Natural killer cell (primary cell): ENCODE measurements at regions not wholly inside any gene's neighbourhood (a gene's known extent, or its start where the extent isn't known, plus 50 kb on each side); places are given as distances from the start of the nearest gene placed in this dataset.
"Not testable (repeated sequence)": the region's sequence is repeated elsewhere in the genome, so short reads cannot be mapped to it uniquely, and the experiment has no call there.

Experiments used
- ATAC-seq, 3 donors: fragments of 150-1000 bp in 2 of 3; fragments of 200-7000 bp in 1 of 3; cut with Tn5 transposase; 1 replicate in 1 of 3; 2 replicates in 2 of 3; pipeline ENCODE4 v1.10.0; 2021; ENCODE audit warnings: mild to moderate bottlenecking in 2 of 3, moderate library complexity in 2 of 3
- DNase-seq, 2 donors: peaks; one replicate each; pipeline versions ENCODE4 v3.0.0 to v3.0.0-alpha.2; 2013 to 2021; ENCODE audit warnings: mixed read lengths in 1 of 2
- H3K27ac ChIP-seq: one replicate; pipeline ENCODE4 v1.5.1; 2013; ENCODE audit warnings: mild to moderate bottlenecking, low read length
- H3K27me3 ChIP-seq: one replicate; pipeline ENCODE4 v1.6.1; 2013; ENCODE audit warnings: low read length; ENCODE audit not compliant: control insufficient read depth, insufficient read depth
- H3K36me3 ChIP-seq: one replicate; pipeline ENCODE4 v1.6.1; 2013; ENCODE audit warnings: low read length; ENCODE audit not compliant: control insufficient read depth, insufficient read depth
- H3K4me1 ChIP-seq: one replicate; pipeline ENCODE4 v1.6.1; 2013; ENCODE audit warnings: low read length; ENCODE audit not compliant: control insufficient read depth, insufficient read depth
- H3K4me3 ChIP-seq: one replicate; pipeline ENCODE4 v1.5.1; 2013; ENCODE audit warnings: low read length
- H3K9me3 ChIP-seq: one replicate; pipeline ENCODE4 v1.6.1; 2013; ENCODE audit warnings: low read length; ENCODE audit not compliant: control insufficient read depth, insufficient read depth
- H3K27ac Mint-ChIP-seq, 2 donors: one replicate each; pipeline ENCODE4 v1.8.0; 2022; ENCODE audit warnings: mild to moderate bottlenecking in 2 of 2, mixed read lengths in 2 of 2, moderate library complexity in 1 of 2
- H3K27me3 Mint-ChIP-seq, 2 donors: one replicate each; pipeline ENCODE4 v1.8.0; 2022; ENCODE audit warnings: low read depth in 2 of 2, mixed read lengths in 2 of 2
- H3K36me3 Mint-ChIP-seq: one replicate; pipeline ENCODE4 v1.8.0; 2022; ENCODE audit warnings: mixed read lengths
- H3K4me1 Mint-ChIP-seq, 2 donors: one replicate each; pipeline ENCODE4 v1.8.0; 2022; ENCODE audit warnings: mixed read lengths in 2 of 2
- H3K4me3 Mint-ChIP-seq: one replicate; pipeline ENCODE4 v1.8.0; 2022; ENCODE audit warnings: mild to moderate bottlenecking, moderate library complexity, mixed read lengths
- H3K9me3 Mint-ChIP-seq, 2 donors: one replicate each; pipeline ENCODE4 v1.8.0; 2022; ENCODE audit warnings: mixed read lengths in 2 of 2
- WGBS: methylation state at CpG from one replicate; pipeline ENCODE4 v1.1.7; 2013; ENCODE audit warnings: missing lambda C conversion rate; ENCODE audit not compliant: insufficient coverage; 5-methylcytosine and 5-hydroxymethylcytosine counted together
- intact Hi-C: fragments of 100-400 bp; cut with micrococcal nuclease; formaldehyde crosslinking; loops from one replicate; pipeline ENCODE4 v1.14.2; 2022
- TF ChIP-seq, protein P1 (sequence below): fragments of 200-600 bp; IDR thresholded peaks from one replicate; pipeline ENCODE4 v1.8.0; 2022; ENCODE audit warnings: antibody characterized with exemption

- H3K4me1 ChIP-seq, result no peaks in the 10 kb centered on the region
These were observed 151.3 kb downstream of the USP46 start for GRCh38 chr4:52507774-52508173.

DNA sequence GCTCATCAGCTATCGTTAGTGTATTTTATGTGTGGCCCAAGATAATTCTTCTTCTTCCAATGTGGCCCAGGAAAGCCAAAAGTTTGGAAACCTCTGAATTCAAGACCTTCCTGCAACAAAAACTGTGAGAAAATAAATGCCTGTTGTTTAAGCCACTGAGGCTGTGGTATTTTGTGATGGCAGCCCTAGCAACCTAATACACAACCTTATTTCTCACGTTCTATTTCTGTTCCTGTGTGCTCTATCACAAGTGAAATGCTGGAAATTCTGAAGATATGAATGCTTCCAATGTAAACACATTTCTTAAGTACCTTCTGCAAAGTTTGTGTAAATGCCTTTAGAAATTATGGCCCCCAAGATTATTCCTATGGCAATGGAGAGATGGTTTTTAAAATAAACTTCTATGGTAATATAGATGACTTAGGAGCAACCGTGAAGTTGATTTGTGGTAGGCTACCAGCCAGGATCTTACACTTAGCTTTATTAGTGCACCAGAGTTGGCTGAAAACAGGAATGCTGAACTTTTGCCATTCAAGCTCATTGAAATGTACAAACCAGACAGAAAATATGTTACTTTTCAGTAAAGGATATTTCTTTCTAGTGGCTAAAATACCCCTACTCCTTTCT, 148.0 kb downstream of the USP46 start:
- no peaks in the 10 kb centered on the region for H3K9me3 ChIP-seq
- no peak for ATAC-seq
- Mint-ChIP-seq H3K4me1 (no peaks in the 10 kb centered on the region), H3K27ac (no peak overlapping the region), H3K27me3 (no peaks in the 10 kb centered on the region), H3K36me3 (no peaks in the 10 kb centered on the region), H3K4me3 (no peak overlapping the region), H3K9me3 (peaks cover 3 to 6% of the 10 kb centered on the region in 2 donors)
- intact Hi-C loops, result no loop called here
- H3K4me3 ChIP-seq, result no peak overlapping the region
- H3K27me3 ChIP-seq, result no peaks in the 10 kb centered on the region
- no peaks in the 10 kb centered on the region for H3K4me1 ChIP-seq
- H3K27ac ChIP-seq, result no peak overlapping the region
- no peak for DNase-seq
- H3K36me3 ChIP-seq, result no peaks in the 10 kb centered on the region
- TF ChIP-seq, protein P1, sequence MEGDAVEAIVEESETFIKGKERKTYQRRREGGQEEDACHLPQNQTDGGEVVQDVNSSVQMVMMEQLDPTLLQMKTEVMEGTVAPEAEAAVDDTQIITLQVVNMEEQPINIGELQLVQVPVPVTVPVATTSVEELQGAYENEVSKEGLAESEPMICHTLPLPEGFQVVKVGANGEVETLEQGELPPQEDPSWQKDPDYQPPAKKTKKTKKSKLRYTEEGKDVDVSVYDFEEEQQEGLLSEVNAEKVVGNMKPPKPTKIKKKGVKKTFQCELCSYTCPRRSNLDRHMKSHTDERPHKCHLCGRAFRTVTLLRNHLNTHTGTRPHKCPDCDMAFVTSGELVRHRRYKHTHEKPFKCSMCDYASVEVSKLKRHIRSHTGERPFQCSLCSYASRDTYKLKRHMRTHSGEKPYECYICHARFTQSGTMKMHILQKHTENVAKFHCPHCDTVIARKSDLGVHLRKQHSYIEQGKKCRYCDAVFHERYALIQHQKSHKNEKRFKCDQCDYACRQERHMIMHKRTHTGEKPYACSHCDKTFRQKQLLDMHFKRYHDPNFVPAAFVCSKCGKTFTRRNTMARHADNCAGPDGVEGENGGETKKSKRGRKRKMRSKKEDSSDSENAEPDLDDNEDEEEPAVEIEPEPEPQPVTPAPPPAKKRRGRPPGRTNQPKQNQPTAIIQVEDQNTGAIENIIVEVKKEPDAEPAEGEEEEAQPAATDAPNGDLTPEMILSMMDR, result no peak
- 95% methylated on average over 2 of the region's 3 CpGs for WGBS

More at GRCh38 chr4:52507774-52508173, 151.3 kb downstream of the USP46 start:
- TF ChIP-seq, protein P1, result no peak
- H3K4me1 Mint-ChIP-seq, result no peaks in the 10 kb centered on the region
- Histone ChIP-seq H3K4me3 (no peak overlapping the region), H3K27ac (no peak overlapping the region), H3K36me3 (no peaks in the 10 kb centered on the region), H3K9me3 (no peaks in the 10 kb centered on the region), H3K27me3 (no peaks in the 10 kb centered on the region)
- DNase-seq (no peak), ATAC-seq (no peak)
- H3K36me3 Mint-ChIP-seq, result no peaks in the 10 kb centered on the region
- H3K4me3 Mint-ChIP-seq, result no peak overlapping the region
- no peaks in the 10 kb centered on the region for H3K27me3 Mint-ChIP-seq
- H3K9me3 Mint-ChIP-seq, result peaks cover 6 to 8% of the 10 kb centered on the region in 2 donors
- WGBS, result no CpG with 5 or more reads among the region's 1 CpG
- intact Hi-C loops, result no loop called here
- no peak overlapping the region for H3K27ac Mint-ChIP-seq

DNA sequence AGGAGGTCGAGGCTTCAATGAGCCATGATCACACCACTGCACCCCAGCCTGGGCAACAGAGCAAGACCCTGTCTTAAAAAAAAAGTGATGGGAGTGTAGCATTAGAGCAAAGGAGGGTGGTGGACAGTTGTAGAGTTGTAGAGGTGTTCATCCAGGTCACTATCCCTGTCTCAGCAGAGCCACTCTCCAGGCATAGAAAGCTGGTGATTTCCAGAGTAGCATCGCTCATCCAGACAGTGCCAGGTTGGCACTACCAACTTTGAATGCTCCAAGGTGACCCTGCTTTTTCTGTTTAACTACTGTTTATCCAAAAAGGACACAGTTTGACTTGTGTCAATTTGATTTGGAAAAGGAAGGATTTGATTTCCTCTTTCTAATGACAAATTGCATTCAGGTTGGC, 147.3 kb downstream of the USP46 start:
- no peaks in the 10 kb centered on the region for H3K36me3 Mint-ChIP-seq
- TF ChIP-seq, protein P1, result no peak
- H3K4me1 Mint-ChIP-seq, result no peaks in the 10 kb centered on the region
- Histone ChIP-seq H3K4me1 (no peaks in the 10 kb centered on the region), H3K27me3 (no peaks in the 10 kb centered on the region), H3K27ac (no peak overlapping the region), H3K36me3 (no peaks in the 10 kb centered on the region), H3K4me3 (no peak overlapping the region), H3K9me3 (no peaks in the 10 kb centered on the region)
- DNase-seq (no peak), ATAC-seq (no peak)
- no peak overlapping the region for H3K27ac Mint-ChIP-seq
- peaks cover 3 to 6% of the 10 kb centered on the region in 2 donors for H3K9me3 Mint-ChIP-seq
- intact Hi-C loops, result no loop called here
- no peaks in the 10 kb centered on the region for H3K27me3 Mint-ChIP-seq
- H3K4me3 Mint-ChIP-seq, result no peak overlapping the region
- 72% methylated on average over 2 of the region's 2 CpGs for WGBS

DNA sequence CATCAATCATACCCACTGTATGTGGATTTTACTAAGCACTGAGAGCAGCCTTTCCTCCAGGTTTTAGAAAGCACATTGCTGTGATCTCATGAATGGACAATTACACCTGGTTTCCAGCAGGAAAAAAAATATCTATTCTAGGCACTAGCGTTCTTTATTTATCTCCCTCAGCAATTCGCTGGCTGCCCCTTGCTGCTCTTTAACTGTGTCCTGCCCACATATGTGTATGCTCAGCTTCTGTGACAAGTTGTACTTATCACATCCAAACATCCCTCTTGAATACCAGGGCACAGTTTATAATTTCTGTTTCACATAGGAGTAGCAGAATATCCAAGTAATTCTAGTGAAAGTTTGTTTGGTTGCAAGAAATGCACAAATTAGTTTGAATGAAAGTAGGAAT, 146.8 kb downstream of the USP46 start:
- no peak overlapping the region for H3K4me3 Mint-ChIP-seq
- TF ChIP-seq, protein P1, result no peak
- no peaks in the 10 kb centered on the region for H3K36me3 Mint-ChIP-seq

DNA sequence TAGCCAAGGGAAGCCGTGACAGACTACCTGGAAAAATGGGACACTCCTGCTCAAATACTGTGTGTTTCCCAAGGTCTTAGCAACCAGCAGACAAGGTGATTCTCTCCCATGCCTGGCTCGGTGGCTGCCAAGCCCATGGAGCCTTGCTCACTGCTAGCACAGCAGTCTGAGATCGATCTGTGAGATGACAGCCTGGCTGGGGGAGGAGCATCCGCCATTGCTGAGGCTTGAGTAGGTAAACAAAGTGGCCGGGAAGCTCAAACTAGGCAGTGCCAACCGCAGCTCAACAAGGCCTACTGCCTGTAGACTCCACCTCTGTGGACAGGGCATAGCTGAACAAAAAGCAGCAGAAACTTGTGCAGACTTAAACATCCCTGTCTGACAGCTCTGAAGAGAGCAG, 137.0 kb downstream of the USP46 start:
- H3K27ac ChIP-seq, H3K4me1 Mint-ChIP-seq, H3K9me3 ChIP-seq, H3K36me3 Mint-ChIP-seq, ATAC-seq, H3K9me3 Mint-ChIP-seq, H3K27me3 Mint-ChIP-seq, intact Hi-C loops, H3K27ac Mint-ChIP-seq, H3K36me3 ChIP-seq, H3K4me3 ChIP-seq, H3K27me3 ChIP-seq, H3K4me3 Mint-ChIP-seq, DNase-seq, H3K4me1 ChIP-seq: not testable (repeated sequence)
- WGBS, result 86% methylated on average over 6 of the region's 6 CpGs

More for the DNA sequence above, 146.8 kb downstream of the USP46 start:
- Histone ChIP-seq H3K27me3 (no peaks in the 10 kb centered on the region), H3K4me3 (no peak overlapping the region), H3K9me3 (no peaks in the 10 kb centered on the region), H3K36me3 (no peaks in the 10 kb centered on the region), H3K27ac (no peak overlapping the region), H3K4me1 (no peaks in the 10 kb centered on the region)
- DNase-seq (no peak), ATAC-seq (no peak)
- Mint-ChIP-seq H3K9me3 (peaks cover 1 to 3% of the 10 kb centered on the region in 2 donors), H3K27ac (no peak overlapping the region), H3K27me3 (no peaks in the 10 kb centered on the region), H3K4me1 (no peaks in the 10 kb centered on the region)
- WGBS, result 78% methylated on average over 2 of the region's 2 CpGs
- intact Hi-C loops, result no loop called here
